Heart left ventricle (tissue), 13 donors: ENCODE measurements at regions not wholly inside any gene's neighbourhood (a gene's known extent, or its start where the extent isn't known, plus 50 kb on each side); places are given as distances from the start of the nearest gene placed in this dataset.

Experiments
- CTCF ChIP-seq, 12 donors: fragments of 200-600 bp; sonication (generic) in 4 of 12; IDR thresholded peaks; one replicate each; pipeline versions ENCODE4 v1.5.0 to v1.8.0; 2018 to 2022; ENCODE audit warnings: antibody characterized with exemption in 12 of 12, mild to moderate bottlenecking in 5 of 12
- POLR2A ChIP-seq, 2 donors: fragments of 450-650 bp; IDR thresholded peaks; one replicate each; pipeline ENCODE4 v1.6.1; 2017; ENCODE audit warnings: antibody characterized with exemption in 2 of 2, mild to moderate bottlenecking in 2 of 2, moderate library complexity in 2 of 2
- donor health status: ischemic (EF 13 %, LVEDD 7.1; RV severe dilation, severe dysfunction).
- donor health status: DM: no; HTN: yes; CAD: no.
- donor health status: DM: no; HTN: no; CAD: no.
- donor health status: ischemic (EF 25% LVEDD 6.9; RV normal size, moderate dysfunction).
- donor health status: ischemic (EF 25% LVEDD 5.7; RV mildly dilated, moderate dysfunction).
- donor health status: ischemic (EF 35%, LVEDD 5.7; RV mildly dilated, moderate dysfunction).
- donor health status: nonischemic (EF 11% LVEDD 7.7; RV severe dilation, severe dysfunction).
- donor health status: DM: yes; HTN: yes; CAD: no.
- donor health status: PGD.
- donor health status: ischemic (EF 29% LVEDD 5.4; RV normal size, mild dysfunction).
- donor health status: nonischemic (EF 23%, LVEDD 6.1; RV moderate dilation, normal function).

GRCh38 chr2:56671973-56672569, 488.3 kb downstream of the CCDC85A start:
- TF ChIP-seq POLR2A (IDR thresholded peaks at IDR 0.05) (no peak), CTCF (IDR thresholded peaks at IDR 0.05) (no peak)
